CD4-positive, alpha-beta T cell treated with Interferon gamma for 1 hour (primary cell): ENCODE measurements at regions not wholly inside any gene's neighbourhood (a gene's known extent, or its start where the extent isn't known, plus 50 kb on each side); places are given as distances from the start of the nearest gene placed in this dataset.
"Not testable (repeated sequence)": the region's sequence is repeated elsewhere in the genome, so short reads cannot be mapped to it uniquely, and the experiment has no call there.

Source experiments
- DNase-seq: peaks from one replicate; pipeline ENCODE4 v3.0.0-alpha.2; 2020

DNA sequence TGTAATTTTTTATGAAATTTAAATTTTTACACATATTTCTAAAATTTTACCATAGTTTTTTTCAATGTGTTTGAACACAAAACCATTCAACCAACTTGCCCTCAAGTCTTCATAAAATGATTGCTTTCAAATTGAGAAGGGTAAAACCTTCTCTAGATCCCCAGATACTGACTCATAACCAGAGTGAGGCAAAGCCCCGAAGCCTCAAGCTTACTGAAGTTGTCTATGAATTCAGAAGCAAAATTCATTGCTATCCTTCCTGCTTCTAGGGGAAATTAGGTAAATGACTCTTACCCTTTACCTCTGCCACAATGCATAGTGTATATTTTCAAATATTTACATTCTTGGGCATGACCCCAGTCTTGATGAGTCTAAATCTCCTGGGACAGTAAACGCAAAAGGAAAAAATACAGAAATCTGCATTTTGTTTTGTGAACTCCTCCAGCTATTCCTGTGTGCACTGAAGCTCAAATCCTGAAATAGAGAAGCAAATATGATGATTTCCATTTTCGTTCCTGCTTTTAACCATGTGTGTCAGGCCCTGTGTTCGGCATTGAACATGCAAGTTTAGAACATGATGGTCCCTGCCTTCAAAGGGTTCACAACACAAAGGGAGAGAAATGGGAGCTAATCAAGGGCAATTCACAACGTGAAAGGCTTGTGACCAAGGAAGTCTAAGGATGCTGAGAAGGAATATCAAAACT is 246.3 kb downstream of the SUCLG1 start:
- no peak for DNase-seq

GRCh38 chr2:84209941-84210340 is 249.1 kb downstream of the SUCLG1 start:
- no peak for DNase-seq

DNA sequence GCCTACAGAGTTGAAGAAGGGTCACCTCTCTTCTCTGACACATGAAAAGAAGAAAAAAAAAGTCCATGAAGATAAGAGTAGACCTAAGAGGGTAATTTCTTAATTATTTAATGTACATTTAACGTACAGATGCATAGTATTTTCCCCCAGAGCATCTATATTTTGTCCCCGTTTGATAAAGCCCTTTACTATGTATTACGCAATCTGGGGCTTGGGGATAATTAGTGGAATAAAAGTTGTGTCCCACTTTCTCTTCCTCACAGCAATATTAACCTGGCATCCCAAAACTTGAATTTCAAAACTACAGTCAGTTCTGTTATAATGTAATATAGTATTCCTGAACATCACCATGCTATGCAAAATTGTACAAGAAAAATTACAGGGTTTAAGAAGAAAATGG is 254.1 kb downstream of the SUCLG1 start:
- DNase-seq: no peak

DNA sequence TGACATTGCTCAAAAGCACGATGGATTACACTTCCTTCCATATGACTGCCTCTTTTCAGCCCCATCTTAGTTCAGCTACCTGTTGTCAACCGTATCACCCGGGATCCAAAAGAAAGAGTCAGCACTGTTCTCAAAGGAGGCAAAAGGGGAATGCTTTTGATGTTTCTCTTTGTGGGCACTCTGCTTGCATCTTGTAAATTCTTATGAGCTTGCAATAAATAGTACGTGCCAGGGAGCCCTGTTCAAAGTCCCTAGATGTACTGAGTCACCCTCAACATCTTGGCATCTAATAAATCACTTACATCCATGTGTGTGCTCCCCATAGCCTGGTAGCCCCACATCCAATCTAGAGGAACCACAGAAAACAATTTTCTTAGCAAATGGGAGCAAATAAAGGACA is 256.9 kb downstream of the SUCLG1 start:
- DNase-seq: no peak

DNA sequence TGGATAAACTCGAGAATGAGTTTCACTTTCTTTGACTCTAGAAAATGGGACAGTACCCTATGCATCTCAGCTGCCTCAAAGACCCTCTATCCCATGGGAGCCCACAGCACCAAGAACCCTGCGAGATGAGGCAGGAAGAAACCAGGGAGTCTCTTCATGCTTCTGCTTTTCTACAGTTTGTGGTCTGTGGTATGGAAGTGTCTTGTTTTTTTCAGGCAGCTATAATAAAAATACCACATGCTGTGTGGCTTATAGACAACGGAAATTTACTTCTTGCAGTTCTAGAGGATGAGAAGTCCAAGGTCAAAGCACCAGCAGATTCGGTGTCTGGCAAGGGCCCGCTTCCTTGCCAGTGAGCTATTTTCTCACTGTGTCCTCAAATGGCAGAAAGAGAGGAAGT is 257.9 kb downstream of the SUCLG1 start:
- DNase-seq: no peak

- DNase-seq: no peak
Observed at GRCh38 chr2:84197901-84198300, 261.2 kb downstream of the SUCLG1 start.

- DNase-seq: no peak
Observed at GRCh38 chr2:84194949-84195644, 264.0 kb downstream of the SUCLG1 start.

- no peak for DNase-seq
Observed at GRCh38 chr2:84194181-84194580, 264.9 kb downstream of the SUCLG1 start.

GRCh38 chr2:84187258-84187657 is 271.8 kb downstream of the SUCLG1 start:
- no peak for DNase-seq

DNA sequence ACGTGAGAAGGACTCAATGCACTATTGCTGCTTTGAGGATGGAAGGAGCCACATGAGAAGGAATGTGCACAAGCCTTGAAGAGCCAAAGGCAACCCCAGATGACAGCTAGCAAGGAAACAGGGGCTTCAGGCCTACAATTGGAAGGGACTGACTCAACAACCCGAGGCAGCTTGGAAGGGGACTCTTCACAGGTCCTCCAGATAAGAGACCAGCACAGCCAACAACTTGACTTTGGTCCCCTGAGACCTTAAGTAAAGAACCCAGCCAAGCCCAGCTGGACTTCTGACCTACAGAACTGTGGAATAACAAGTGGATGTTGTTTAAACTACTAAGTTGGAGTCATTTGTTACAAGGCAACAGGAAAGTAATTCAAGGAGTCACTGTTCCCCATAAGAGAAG is 277.2 kb downstream of the SUCLG1 start:
- no peak for DNase-seq

DNA sequence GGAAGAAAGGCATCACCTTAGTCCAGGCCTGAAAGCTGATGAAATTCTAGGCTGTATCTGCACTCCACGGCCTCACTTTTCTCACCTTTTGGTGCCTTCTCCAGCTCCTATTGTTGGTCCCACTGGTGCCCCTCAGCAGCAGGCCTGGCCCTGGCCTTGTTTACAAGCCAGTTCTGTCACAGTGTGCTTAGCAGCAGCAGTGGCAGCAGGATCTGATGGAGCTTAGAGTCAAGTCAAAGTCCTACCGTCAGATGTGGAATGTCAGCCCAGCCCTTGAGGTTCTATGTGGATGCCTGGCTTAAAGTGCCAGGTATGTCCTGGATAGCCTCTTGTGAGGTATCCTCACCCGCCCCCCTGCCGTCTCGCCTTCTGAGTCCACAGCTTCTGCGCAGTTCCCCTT is 281.3 kb downstream of the SUCLG1 start:
- DNase-seq: no peak

DNA sequence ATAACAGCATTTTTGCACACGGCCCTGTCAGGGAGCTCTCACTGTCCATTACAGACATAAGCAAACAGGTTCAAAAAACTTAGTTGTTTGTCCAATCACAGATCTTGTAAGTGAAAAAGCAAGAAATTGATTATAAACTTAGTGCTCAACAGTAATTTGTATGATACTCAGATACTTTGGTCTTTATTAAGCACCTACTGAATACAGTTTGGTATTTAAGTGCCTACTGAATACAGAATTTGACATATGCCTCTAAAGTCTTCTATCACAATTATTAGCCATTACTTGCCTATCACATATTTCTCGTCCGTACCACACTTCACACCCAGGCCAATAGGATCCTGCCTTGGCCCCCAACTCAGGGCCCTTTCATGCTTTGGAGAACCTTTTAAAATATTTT is 283.1 kb downstream of the SUCLG1 start:
- no peak for DNase-seq

- no peak for DNase-seq
Observed at GRCh38 chr2:84175340-84175739, 283.7 kb downstream of the SUCLG1 start.

GRCh38 chr2:84173041-84173440 is 286.0 kb downstream of the SUCLG1 start:
- DNase-seq: no peak

- no peak for DNase-seq
Observed at GRCh38 chr2:84170979-84171378, 288.1 kb downstream of the SUCLG1 start.

DNA sequence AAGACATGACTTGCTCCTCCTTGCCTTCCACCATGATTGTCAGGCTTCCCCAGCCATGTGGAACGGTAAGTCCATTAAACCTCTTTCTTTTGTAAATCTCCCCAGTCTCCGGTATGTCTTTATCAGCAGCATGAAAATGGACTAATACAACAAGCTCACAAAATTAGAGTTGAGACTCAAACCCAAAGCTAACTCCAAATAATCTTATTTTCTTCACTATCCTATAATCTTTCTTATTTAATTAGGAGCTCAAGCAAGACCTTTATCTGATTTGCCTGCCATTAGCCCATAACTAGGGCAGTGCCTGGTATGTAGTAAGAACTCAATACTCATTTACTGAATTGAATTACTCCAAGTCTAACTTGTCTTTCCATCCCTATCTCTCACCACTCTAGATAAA is 289.2 kb downstream of the SUCLG1 start:
- no peak for DNase-seq

GRCh38 chr2:84168552-84168951 is 290.5 kb downstream of the SUCLG1 start:
- DNase-seq: not testable (repeated sequence)

DNA sequence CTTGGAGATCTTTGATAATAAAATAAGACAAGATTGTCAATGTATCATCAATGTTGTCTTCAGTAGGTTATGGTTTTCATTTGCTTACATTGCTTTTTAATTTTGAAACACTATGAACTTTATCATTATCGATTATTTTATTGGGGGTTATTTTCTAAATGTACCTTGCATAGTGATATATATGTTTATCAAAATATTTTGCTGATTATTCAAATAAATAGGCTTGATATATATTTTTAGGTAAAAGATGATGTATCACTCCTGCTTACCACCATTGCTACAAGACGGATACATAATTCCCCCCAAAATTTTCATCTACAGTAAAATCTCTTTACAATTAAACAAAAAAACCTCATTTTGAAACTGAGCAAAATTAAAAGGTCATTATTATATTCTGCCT is 293.8 kb downstream of the SUCLG1 start:
- DNase-seq: no peak

- DNase-seq: no peak
Observed at GRCh38 chr2:84160453-84160852, 298.6 kb downstream of the SUCLG1 start.

DNA sequence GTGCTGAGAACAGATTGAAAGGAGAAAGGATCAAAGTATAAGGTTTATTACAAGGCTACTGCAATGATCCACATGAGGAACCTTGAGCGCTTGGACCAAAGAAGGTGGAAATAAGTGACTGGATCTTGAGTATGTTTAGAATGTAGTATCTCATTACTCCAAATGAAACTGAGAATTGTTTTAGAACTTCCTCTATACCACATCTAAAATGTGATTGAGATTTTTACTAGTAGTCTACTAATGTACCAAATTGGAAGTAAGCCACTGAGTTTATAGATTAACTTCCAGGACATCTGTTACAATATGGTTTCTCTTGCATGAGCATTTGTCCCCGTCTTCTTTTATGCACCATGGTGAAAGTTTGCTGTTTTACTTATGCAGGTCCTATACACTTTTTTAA is 300.5 kb downstream of the SUCLG1 start:
- DNase-seq: no peak

DNA sequence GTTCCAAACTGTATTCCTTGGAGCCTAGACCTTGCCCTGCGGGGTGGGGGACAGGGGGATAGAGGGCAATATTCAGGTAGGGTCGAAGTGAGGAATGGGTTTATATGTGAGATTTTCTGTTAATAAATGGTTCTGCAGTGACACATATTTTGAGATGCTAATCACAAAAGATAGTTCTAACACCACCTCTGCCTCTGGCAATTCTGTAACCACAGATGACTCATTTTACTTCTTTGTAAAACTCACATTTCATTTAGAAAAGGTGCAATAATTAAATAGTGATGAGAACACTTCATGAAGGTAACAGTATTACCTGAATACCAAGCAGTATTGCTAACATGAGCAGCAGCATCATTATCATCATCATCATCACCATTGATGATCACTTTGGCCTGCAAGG is 306.6 kb downstream of the SUCLG1 start:
- DNase-seq: no peak

DNA sequence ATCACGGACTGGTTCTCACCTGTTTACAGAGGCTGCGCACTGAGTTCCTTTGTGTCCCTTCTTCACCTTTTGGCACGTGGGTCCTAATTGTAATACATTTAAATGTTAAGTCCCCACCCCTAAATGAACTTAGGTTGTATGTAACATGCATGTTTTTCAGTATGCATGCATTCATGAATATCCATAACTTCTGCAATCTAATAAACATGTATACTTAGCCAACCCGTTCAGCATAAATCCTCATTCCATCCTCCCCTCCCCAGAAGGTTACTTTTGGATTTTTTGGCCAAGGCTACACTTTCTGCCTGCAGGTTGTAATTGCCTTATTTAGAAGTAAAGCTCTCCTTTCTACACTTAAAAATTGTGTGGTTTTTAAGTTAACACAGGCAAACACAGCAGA is 314.7 kb downstream of the SUCLG1 start:
- DNase-seq: no peak

DNA sequence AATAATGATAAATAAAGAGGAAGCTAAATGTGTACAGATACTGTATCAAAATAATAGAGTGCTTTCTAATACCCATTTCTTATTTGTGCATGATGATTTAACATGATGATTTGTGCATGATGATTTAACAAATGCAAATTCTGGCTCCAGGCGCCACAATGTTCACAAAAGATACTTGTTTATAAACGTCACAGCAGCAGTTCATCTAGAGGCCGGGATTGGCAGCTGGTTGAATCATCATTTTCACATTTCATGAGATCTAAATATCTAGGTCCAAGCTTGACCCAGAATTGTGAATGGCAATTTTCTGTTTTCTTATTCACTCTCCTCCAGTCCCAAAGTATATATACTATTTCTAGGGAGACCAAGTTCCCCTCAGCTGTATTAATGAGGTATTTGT is 322.0 kb downstream of the SUCLG1 start:
- no peak for DNase-seq

- DNase-seq: no peak
Observed at GRCh38 chr2:84132370-84132769, 326.7 kb downstream of the SUCLG1 start.

DNA sequence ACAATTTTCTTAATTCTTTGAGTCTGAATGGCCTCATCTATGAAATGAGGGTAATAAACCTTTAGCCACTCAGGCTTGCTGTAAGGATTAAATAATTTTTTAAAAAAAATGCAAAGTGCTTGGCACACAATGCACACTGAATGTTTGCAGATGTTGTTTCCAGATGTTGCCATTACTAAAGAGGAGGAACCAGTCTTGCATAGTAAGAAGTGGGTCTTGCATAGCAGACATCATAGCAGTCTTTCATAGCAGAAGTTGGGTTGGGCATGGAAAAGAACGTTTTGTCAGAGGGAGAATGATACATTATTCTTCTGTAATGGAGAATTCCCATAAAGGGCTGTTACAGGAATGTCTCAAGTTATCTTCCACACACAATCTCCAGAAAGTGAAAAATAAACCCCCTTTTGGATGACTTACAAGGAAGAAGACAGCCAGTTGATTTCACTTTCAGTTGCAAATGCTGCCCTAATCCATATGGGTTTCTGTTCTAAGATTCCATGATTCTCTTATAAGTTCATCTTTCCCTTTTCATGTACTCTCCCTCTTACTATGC is 327.7 kb downstream of the SUCLG1 start:
- DNase-seq: no peak
